Muscle layer of colon (tissue), 2 donors: ENCODE measurements at regions not wholly inside any gene's neighbourhood (a gene's known extent, or its start where the extent isn't known, plus 50 kb on each side); places are given as distances from the start of the nearest gene placed in this dataset.
A peak's percentile ranks its signal among the peaks of the same experiment; 100 is the strongest.
"Not testable (repeated sequence)": the region's sequence is repeated elsewhere in the genome, so short reads cannot be mapped to it uniquely, and the experiment has no call there.

Source experiments
- H3K27ac ChIP-seq: one replicate; pipeline ENCODE4 v1.7.0; 2013; ENCODE audit warnings: low read depth, mild to moderate bottlenecking, low read length, moderate library complexity
- H3K27me3 ChIP-seq, 2 donors: one replicate each; pipeline ENCODE4 v1.7.0; 2013; ENCODE audit warnings: low read length in 2 of 2, mild to moderate bottlenecking in 2 of 2; ENCODE audit not compliant: insufficient read depth in 2 of 2, control insufficient read depth in 1 of 2
- H3K36me3 ChIP-seq: one replicate; pipeline ENCODE4 v1.7.0; 2013; ENCODE audit warnings: mild to moderate bottlenecking, low read length; ENCODE audit not compliant: insufficient read depth
- H3K4me1 ChIP-seq: one replicate; pipeline ENCODE4 v1.7.0; 2013; ENCODE audit warnings: mild to moderate bottlenecking, low read length; ENCODE audit not compliant: insufficient read depth
- H3K4me3 ChIP-seq, 2 donors: one replicate each; pipeline ENCODE4 v1.7.0; 2013; ENCODE audit warnings: low read length in 2 of 2, low read depth in 1 of 2, mild to moderate bottlenecking in 1 of 2, moderate library complexity in 1 of 2
- H3K9ac ChIP-seq: one replicate; pipeline ENCODE4 v1.7.0; 2013; ENCODE audit warnings: low read length
- H3K9me3 ChIP-seq: one replicate; pipeline ENCODE4 v1.7.0; 2013; ENCODE audit warnings: mild to moderate bottlenecking, low read length
- donor health status: abdominal sarcoma.
- donor health status: Adenocarcinoma of cecum.

GRCh38 chr21:35552483-35552882 lies 503.4 kb upstream of the RUNX1 start:
- not testable (repeated sequence) for H3K9ac ChIP-seq, H3K9me3 ChIP-seq, H3K27me3 ChIP-seq, H3K27ac ChIP-seq, H3K4me1 ChIP-seq, H3K4me3 ChIP-seq, H3K36me3 ChIP-seq

GRCh38 chr21:35548904-35549615 lies 500.0 kb upstream of the RUNX1 start:
- H3K27ac ChIP-seq = no peak overlapping the region
- no peaks in the 10 kb centered on the region for H3K36me3 ChIP-seq
- no peak overlapping the region for H3K9ac ChIP-seq
- H3K9me3 ChIP-seq = no peaks in the 10 kb centered on the region
- H3K4me3 ChIP-seq = no peak overlapping the region
- no peaks in the 10 kb centered on the region for H3K4me1 ChIP-seq
- H3K27me3 ChIP-seq = no peaks in the 10 kb centered on the region

GRCh38 chr21:35547946-35548774 lies 499.1 kb upstream of the RUNX1 start:
- Histone ChIP-seq H3K9me3 (no peaks in the 10 kb centered on the region), H3K9ac (no peak overlapping the region), H3K4me1 (no peaks in the 10 kb centered on the region), H3K4me3 (no peak overlapping the region), H3K27ac (no peak overlapping the region), H3K36me3 (no peaks in the 10 kb centered on the region), H3K27me3 (no peaks in the 10 kb centered on the region)

GRCh38 chr21:35543746-35544145 lies 494.6 kb upstream of the RUNX1 start:
- Histone ChIP-seq H3K4me3 (no peak overlapping the region), H3K27ac (no peak overlapping the region), H3K27me3 (no peaks in the 10 kb centered on the region), H3K4me1 (no peaks in the 10 kb centered on the region), H3K9ac (no peak overlapping the region), H3K36me3 (no peaks in the 10 kb centered on the region), H3K9me3 (no peaks in the 10 kb centered on the region)

GRCh38 chr21:35540950-35541638 lies 492.0 kb upstream of the RUNX1 start:
- Histone ChIP-seq H3K36me3 (no peaks in the 10 kb centered on the region), H3K9ac (no peak overlapping the region)

GRCh38 chr21:35538386-35538785 lies 489.3 kb upstream of the RUNX1 start:
- H3K27ac ChIP-seq = no peak overlapping the region
- no peaks in the 10 kb centered on the region for H3K27me3 ChIP-seq
- no peaks in the 10 kb centered on the region for H3K36me3 ChIP-seq
- no peaks in the 10 kb centered on the region for H3K9me3 ChIP-seq
- H3K4me1 ChIP-seq = no peaks in the 10 kb centered on the region
- no peak overlapping the region for H3K4me3 ChIP-seq
- H3K9ac ChIP-seq = no peak overlapping the region

More at GRCh38 chr21:35540950-35541638, 492.0 kb upstream of the RUNX1 start:
- no peaks in the 10 kb centered on the region for H3K4me1 ChIP-seq
- H3K4me3 ChIP-seq = no peak overlapping the region
- no peaks in the 10 kb centered on the region for H3K9me3 ChIP-seq
- no peaks in the 10 kb centered on the region for H3K27me3 ChIP-seq
- no peak overlapping the region for H3K27ac ChIP-seq

GRCh38 chr21:35537604-35538003 lies 488.5 kb upstream of the RUNX1 start:
- Histone ChIP-seq H3K4me3 (no peak overlapping the region), H3K36me3 (no peaks in the 10 kb centered on the region), H3K4me1 (no peaks in the 10 kb centered on the region), H3K27ac (no peak overlapping the region), H3K9ac (no peak overlapping the region), H3K9me3 (no peaks in the 10 kb centered on the region), H3K27me3 (no peaks in the 10 kb centered on the region)

- Histone ChIP-seq H3K9ac (no peak overlapping the region), H3K4me1 (no peaks in the 10 kb centered on the region), H3K36me3 (no peaks in the 10 kb centered on the region), H3K4me3 (no peak overlapping the region), H3K9me3 (no peaks in the 10 kb centered on the region), H3K27ac (no peak overlapping the region), H3K27me3 (no peaks in the 10 kb centered on the region)
Observed at GRCh38 chr21:35533893-35534292, 484.8 kb upstream of the RUNX1 start.

GRCh38 chr21:35530766-35531165 lies 481.7 kb upstream of the RUNX1 start:
- no peaks in the 10 kb centered on the region for H3K9me3 ChIP-seq
- no peak overlapping the region for H3K9ac ChIP-seq
- no peaks in the 10 kb centered on the region for H3K27me3 ChIP-seq
- H3K27ac ChIP-seq = no peak overlapping the region
- peaks cover 7% of the 10 kb centered on the region for H3K4me1 ChIP-seq
- H3K36me3 ChIP-seq = no peaks in the 10 kb centered on the region
- no peak overlapping the region for H3K4me3 ChIP-seq

- Histone ChIP-seq H3K4me1 (peaks cover 7% of the 10 kb centered on the region), H3K27me3 (no peaks in the 10 kb centered on the region), H3K9me3 (no peaks in the 10 kb centered on the region), H3K36me3 (no peaks in the 10 kb centered on the region), H3K4me3 (peak overlapping the region; percentile 50 to 55), H3K27ac (no peak overlapping the region), H3K9ac (no peak overlapping the region)
Observed at GRCh38 chr21:35529171-35529863, 480.2 kb upstream of the RUNX1 start.
